Right lung (tissue), 2 donors: ENCODE measurements at regions not wholly inside any gene's neighbourhood (a gene's known extent, or its start where the extent isn't known, plus 50 kb on each side); places are given as distances from the start of the nearest gene placed in this dataset.

Experiments used
- DNase-seq, 2 donors: peaks; one replicate each; pipeline ENCODE4 v3.0.0-alpha.2; 2013

- no peak for DNase-seq
Measured at GRCh38 chr7:52705768-52706167, 329.7 kb upstream of the POM121L12 start.

GRCh38 chr7:52700349-52700748 is 335.1 kb upstream of the POM121L12 start:
- DNase-seq: no peak

- DNase-seq: no peak
Measured at GRCh38 chr7:52695973-52696595, 339.3 kb upstream of the POM121L12 start.

- DNase-seq: no peak
Measured at GRCh38 chr7:52691257-52691656, 344.2 kb upstream of the POM121L12 start.

GRCh38 chr7:52689912-52690311 is 345.5 kb upstream of the POM121L12 start:
- no peak for DNase-seq

GRCh38 chr7:52685333-52685732 is 350.1 kb upstream of the POM121L12 start:
- DNase-seq: no peak

GRCh38 chr7:52684388-52684787 is 351.0 kb upstream of the POM121L12 start:
- DNase-seq: no peak

GRCh38 chr7:52682993-52683392 is 352.4 kb upstream of the POM121L12 start:
- DNase-seq: no peak

- no peak for DNase-seq
Measured at GRCh38 chr7:52670608-52671225, 364.7 kb upstream of the POM121L12 start.

- no peak for DNase-seq
Measured at GRCh38 chr7:52669031-52669430, 366.4 kb upstream of the POM121L12 start.

GRCh38 chr7:52668435-52668834 is 367.0 kb upstream of the POM121L12 start:
- DNase-seq: no peak

- DNase-seq: no peak
Measured at GRCh38 chr7:52659178-52659577, 376.3 kb upstream of the POM121L12 start.

GRCh38 chr7:52656098-52656497 is 379.3 kb upstream of the POM121L12 start:
- DNase-seq: no peak

- no peak for DNase-seq
Measured at GRCh38 chr7:52652621-52653020, 382.8 kb upstream of the POM121L12 start.

GRCh38 chr7:52648872-52649271 is 386.6 kb upstream of the POM121L12 start:
- no peak for DNase-seq

- DNase-seq: no peak
Measured at GRCh38 chr7:52647046-52647445, 388.4 kb upstream of the POM121L12 start.

GRCh38 chr7:52639981-52640380 is 395.5 kb upstream of the POM121L12 start:
- DNase-seq: no peak

GRCh38 chr7:52639126-52639525 is 396.3 kb upstream of the POM121L12 start:
- no peak for DNase-seq

GRCh38 chr7:52635021-52635420 is 400.4 kb upstream of the POM121L12 start:
- DNase-seq: no peak

- DNase-seq: no peak
Measured at GRCh38 chr7:52620849-52621248, 414.6 kb upstream of the POM121L12 start.

- no peak for DNase-seq
Measured at GRCh38 chr7:52616552-52616951, 418.9 kb upstream of the POM121L12 start.

- DNase-seq: no peak
Measured at GRCh38 chr7:52615021-52615695, 420.3 kb upstream of the POM121L12 start.

GRCh38 chr7:52609511-52609910 is 425.9 kb upstream of the POM121L12 start:
- no peak for DNase-seq
